H1 (cell line): ENCODE measurements at regions not wholly inside any gene's neighbourhood (a gene's known extent, or its start where the extent isn't known, plus 50 kb on each side); places are given as distances from the start of the nearest gene placed in this dataset.

Experiments
- CHD1 ChIP-seq: IDR thresholded peaks from 2 replicates; pipeline ENCODE4 v1.6.1; 2012; ENCODE audit warnings: low read depth, low read length, improper control_type of control experiment
- CHD2 ChIP-seq: IDR thresholded peaks from 2 replicates; pipeline ENCODE4 v1.6.1; 2012; ENCODE audit warnings: low read length, improper control_type of control experiment
- CTCF ChIP-seq, 3 experiments: IDR thresholded peaks; 1 replicate in 2 of 3; 2 replicates in 1 of 3; pipeline versions ENCODE4 v1.5.1 to v1.6.1; 2011; ENCODE audit warnings: low read length in 3 of 3, mild to moderate bottlenecking in 3 of 3, inconsistent platforms in 2 of 3, low read depth in 1 of 3, moderate library complexity in 1 of 3; ENCODE audit not compliant: insufficient read depth in 1 of 3; ENCODE audit errors: control extremely low read depth in 1 of 3
- EZH2 ChIP-seq: fragments of 200-600 bp; sonication (generic); IDR thresholded peaks from 2 replicates; pipeline ENCODE4 v1.7.1; 2012; ENCODE audit warnings: low read depth, mild to moderate bottlenecking, moderate library complexity, low read length, inconsistent platforms; ENCODE audit not compliant: severe bottlenecking
- FOSL1 ChIP-seq: IDR thresholded peaks from 2 replicates; pipeline ENCODE4 v1.6.1; 2011; ENCODE audit warnings: mild to moderate bottlenecking, low read depth, low read length, moderate library complexity; ENCODE audit not compliant: insufficient read depth
- GABPA ChIP-seq: IDR thresholded peaks from 2 replicates; pipeline ENCODE4 v1.6.1; 2011; ENCODE audit warnings: mild to moderate bottlenecking, low read length, moderate library complexity, borderline replicate concordance; ENCODE audit not compliant: insufficient read depth
- HDAC2 ChIP-seq, 2 experiments: fragments of 300-600 bp in 1 of 2; sonication (generic) in 1 of 2; IDR thresholded peaks; 2 replicates each; pipeline ENCODE4 v1.6.1; 2011 to 2012; ENCODE audit warnings: low read depth in 2 of 2, low read length in 2 of 2, mild to moderate bottlenecking in 2 of 2, moderate library complexity in 2 of 2, borderline replicate concordance in 1 of 2, inconsistent platforms in 1 of 2
- POLR2A ChIP-seq, 2 experiments: IDR thresholded peaks; 1 replicate in 1 of 2; 2 replicates in 1 of 2; pipeline ENCODE4 v1.6.1; 2011; ENCODE audit warnings: low read depth in 2 of 2, low read length in 2 of 2, mild to moderate bottlenecking in 2 of 2; ENCODE audit errors: control extremely low read depth in 1 of 2
- RAD21 ChIP-seq, 2 experiments: IDR thresholded peaks in 1 of 2; conservative IDR thresholded peaks in 1 of 2; 2 replicates each; pipeline ENCODE4 v1.6.1; 2011; ENCODE audit warnings: low read depth in 2 of 2, low read length in 2 of 2, improper control_type of control experiment in 1 of 2, inconsistent platforms in 1 of 2, mild to moderate bottlenecking in 1 of 2, moderate library complexity in 1 of 2
- SIN3A ChIP-seq, 2 experiments: IDR thresholded peaks in 1 of 2; conservative IDR thresholded peaks in 1 of 2; 2 replicates each; pipeline ENCODE4 v1.6.1; 2011 to 2012; ENCODE audit warnings: low read length in 2 of 2, improper control_type of control experiment in 1 of 2, low read depth in 1 of 2, mild to moderate bottlenecking in 1 of 2
- TF ChIP-seq, protein P1 (sequence below): IDR thresholded peaks from 2 replicates; pipeline ENCODE4 v1.6.1; 2011; ENCODE audit warnings: low read length, improper control_type of control experiment

- TF ChIP-seq POLR2A (IDR thresholded peaks at IDR 0.05; ENCODE audit: control extremely low read depth in 1 of 2, low read depth in 2 of 2, low read length in 2 of 2) (no peak), RAD21 (IDR thresholded peaks at IDR 0.05 in 1 of 2, conservative IDR thresholded peaks at IDR 0.05 in 1 of 2; ENCODE audit: low read depth in 2 of 2, low read length in 2 of 2) (no peak), CTCF (IDR thresholded peaks at IDR 0.05; ENCODE audit: control extremely low read depth in 1 of 3, insufficient read depth in 1 of 3, low read depth in 1 of 3, low read length in 3 of 3) (no peak), FOSL1 (no peak), GABPA (no peak), EZH2 (no peak), CHD1 (no peak), CHD2 (no peak), SIN3A (conservative IDR thresholded peaks at IDR 0.05 in 1 of 2, IDR thresholded peaks at IDR 0.05 in 1 of 2; ENCODE audit: low read depth in 1 of 2, low read length in 2 of 2) (no peak), HDAC2 (IDR thresholded peaks at IDR 0.05; ENCODE audit: borderline replicate concordance in 1 of 2, low read depth in 2 of 2, low read length in 2 of 2) (no peak)
- TF ChIP-seq, protein P1, sequence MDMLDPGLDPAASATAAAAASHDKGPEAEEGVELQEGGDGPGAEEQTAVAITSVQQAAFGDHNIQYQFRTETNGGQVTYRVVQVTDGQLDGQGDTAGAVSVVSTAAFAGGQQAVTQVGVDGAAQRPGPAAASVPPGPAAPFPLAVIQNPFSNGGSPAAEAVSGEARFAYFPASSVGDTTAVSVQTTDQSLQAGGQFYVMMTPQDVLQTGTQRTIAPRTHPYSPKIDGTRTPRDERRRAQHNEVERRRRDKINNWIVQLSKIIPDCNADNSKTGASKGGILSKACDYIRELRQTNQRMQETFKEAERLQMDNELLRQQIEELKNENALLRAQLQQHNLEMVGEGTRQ = no peak
Observed at GRCh38 chr15:62895905-62896316, 146.6 kb upstream of the TPM1 start.
